Myocyte (in vitro differentiated cells): ENCODE measurements at regions not wholly inside any gene's neighbourhood (a gene's known extent, or its start where the extent isn't known, plus 50 kb on each side); places are given as distances from the start of the nearest gene placed in this dataset.
"Not testable (repeated sequence)": the region's sequence is repeated elsewhere in the genome, so short reads cannot be mapped to it uniquely, and the experiment has no call there.

Experiments used
- DNase-seq: peaks from one replicate; pipeline ENCODE4 v3.0.0-alpha.2; 2012; ENCODE audit warnings: low read depth

- DNase-seq, result not testable (repeated sequence)
These were observed 52.6 kb upstream of the MRPS30 start for GRCh38 chr5:44756097-44756496.

GRCh38 chr5:44747396-44747795 lies 61.4 kb upstream of the MRPS30 start:
- DNase-seq, result no peak

- no peak for DNase-seq
These were observed 68.1 kb upstream of the MRPS30 start for GRCh38 chr5:44740660-44741059.

GRCh38 chr5:44729536-44729935 lies 79.2 kb upstream of the MRPS30 start:
- no peak for DNase-seq

- DNase-seq, result no peak
These were observed 81.6 kb upstream of the MRPS30 start for GRCh38 chr5:44727100-44727499.

GRCh38 chr5:44719856-44720255 lies 88.9 kb upstream of the MRPS30 start:
- no peak for DNase-seq

- peak; percentile 53 for DNase-seq
These were observed 93.7 kb upstream of the MRPS30 start for GRCh38 chr5:44714871-44715561.

- DNase-seq, result no peak
These were observed 95.3 kb upstream of the MRPS30 start for GRCh38 chr5:44713446-44713845.

GRCh38 chr5:44711901-44712300 lies 96.8 kb upstream of the MRPS30 start:
- DNase-seq, result no peak

- DNase-seq, result peak; percentile 1
These were observed 100.1 kb upstream of the MRPS30 start for GRCh38 chr5:44708602-44709001.

GRCh38 chr5:44707721-44708120 lies 101.0 kb upstream of the MRPS30 start:
- no peak for DNase-seq

GRCh38 chr5:44697025-44697424 lies 111.7 kb upstream of the MRPS30 start:
- DNase-seq, result no peak

GRCh38 chr5:44695259-44695658 lies 113.5 kb upstream of the MRPS30 start:
- no peak for DNase-seq

GRCh38 chr5:44691802-44692201 lies 116.9 kb upstream of the MRPS30 start:
- DNase-seq, result no peak

GRCh38 chr5:44681906-44682305 lies 126.8 kb upstream of the MRPS30 start:
- no peak for DNase-seq

GRCh38 chr5:44679214-44679613 lies 129.5 kb upstream of the MRPS30 start:
- DNase-seq, result no peak

- no peak for DNase-seq
These were observed 133.5 kb upstream of the MRPS30 start for GRCh38 chr5:44675296-44675695.

GRCh38 chr5:44674461-44674860 lies 134.3 kb upstream of the MRPS30 start:
- DNase-seq, result no peak

GRCh38 chr5:44668471-44668870 lies 140.3 kb upstream of the MRPS30 start:
- DNase-seq, result not testable (repeated sequence)

- peak; percentile 87 for DNase-seq
These were observed 143.5 kb upstream of the MRPS30 start for GRCh38 chr5:44665101-44665701.

GRCh38 chr5:44664711-44665100 lies 144.0 kb upstream of the MRPS30 start:
- DNase-seq, result no peak

- no peak for DNase-seq
These were observed 144.6 kb upstream of the MRPS30 start for GRCh38 chr5:44663991-44664710.

GRCh38 chr5:44661851-44662250 lies 146.9 kb upstream of the MRPS30 start:
- DNase-seq, result no peak
